GM12878 (cell line): ENCODE measurements at regions not wholly inside any gene's neighbourhood (a gene's known extent, or its start where the extent isn't known, plus 50 kb on each side); places are given as distances from the start of the nearest gene placed in this dataset.

Source experiments
- ATAC-seq: fragments of 200-7000 bp; cut with Tn5 transposase; 3 replicates; pipeline ENCODE4 v1.9.1; 2020; ENCODE audit warnings: mild to moderate bottlenecking, moderate library complexity
- BruUV-seq: library from RNA; stranded (reverse); fragments of 400-500 nt; replicated peaks from 2 replicates; lab custom pipeline; 2021; lab: Mats Ljungman, UMichigan
- CTCF ChIA-PET: fragments of 300-600 bp; sonication (Branson Sonifier 250); formaldehyde crosslinking; extraction: SDS; loops from one replicate; lab custom pipeline; 2021; ENCODE audit warnings: inconsistent platforms; lab: Yijun Ruan, JAX
- POLR2A ChIA-PET: fragments of 350-600 bp; formaldehyde crosslinking; extraction: SDS; loops from one replicate; lab custom pipeline; 2021; ENCODE audit warnings: inconsistent platforms; lab: Charles Lee
- RAD21 ChIA-PET: fragments of 300-600 bp; sonication (Branson Sonifier 250); formaldehyde crosslinking; loops from one replicate; lab custom pipeline; 2023; ENCODE audit warnings: antibody characterized with exemption; ENCODE audit not compliant: unreplicated experiment; lab: Charles Lee
- SMC1A ChIA-PET: fragments of 300-600 bp; sonication (Branson Sonifier 250); formaldehyde crosslinking; loops from one replicate; lab custom pipeline; 2023; ENCODE audit not compliant: unreplicated experiment, uncharacterized antibody; lab: Charles Lee
- DNase-seq: peaks from one replicate; pipeline ENCODE4 v3.0.0-alpha.2; 2011; ENCODE audit warnings: low read depth, low spot score
- FAIRE-seq: peaks from 3 replicates; lab custom pipeline; 2011; peaks lifted over from hg19 to GRCh38; lab: Jason Lieb, UNC
- H2AFZ ChIP-seq: 2 replicates; pipeline ENCODE4 v1.6.0; 2011; ENCODE audit warnings: low read depth, low read length, control low read depth; ENCODE audit not compliant: control insufficient read depth
- H3K27ac ChIP-seq: 2 replicates; pipeline ENCODE4 v1.5.1; 2011; ENCODE audit warnings: control low read depth; ENCODE audit not compliant: control insufficient read depth, insufficient read depth
- H3K27me3 ChIP-seq, 2 experiments: replicated peaks in 1 of 2; 2 replicates each; pipeline versions ENCODE4 v1.6.0 to v1.6.1; 2011; ENCODE audit warnings: low read length in 1 of 2; ENCODE audit not compliant: control insufficient read depth in 2 of 2, insufficient read depth in 2 of 2
- H3K36me3 ChIP-seq, 2 experiments: 2 replicates each; pipeline ENCODE4 v1.5.1; 2011; ENCODE audit warnings: low read length in 1 of 2; ENCODE audit not compliant: control insufficient read depth in 2 of 2, insufficient read depth in 2 of 2
- H3K4me1 ChIP-seq: 2 replicates; pipeline ENCODE4 v1.6.1; 2011; ENCODE audit warnings: mild to moderate bottlenecking, low read length, moderate library complexity, mixed read lengths; ENCODE audit not compliant: control insufficient read depth, insufficient read depth
- H3K4me2 ChIP-seq: 2 replicates; pipeline ENCODE4 v1.6.0; 2011; ENCODE audit warnings: control low read depth; ENCODE audit not compliant: control insufficient read depth, insufficient read depth
- H3K4me3 ChIP-seq: fragments of 200-600 bp; sonication (generic); 2 replicates; pipeline ENCODE4 v1.5.1; 2016
- H3K79me2 ChIP-seq: 2 replicates; pipeline ENCODE4 v1.6.0; 2011; ENCODE audit warnings: low read length; ENCODE audit not compliant: control insufficient read depth, insufficient read depth
- H3K9ac ChIP-seq: 2 replicates; pipeline ENCODE4 v1.8.0; 2011; ENCODE audit warnings: low read length, control low read depth, mixed read lengths; ENCODE audit not compliant: control insufficient read depth, insufficient read depth
- H3K9me3 ChIP-seq: replicated peaks from 3 replicates; pipeline ENCODE4 v1.5.1; 2011; ENCODE audit warnings: mild to moderate bottlenecking, low read length; ENCODE audit not compliant: control insufficient read depth, insufficient read depth
- H4K20me1 ChIP-seq: 2 replicates; pipeline ENCODE4 v1.6.0; 2011; ENCODE audit not compliant: control insufficient read depth, insufficient read depth
- DPF2 ChIP-seq: fragments of 450-650 bp; IDR thresholded peaks from 2 replicates; pipeline ENCODE4 v1.6.1; 2017; ENCODE audit warnings: mild to moderate bottlenecking
- EP300 ChIP-seq, 2 experiments: fragments of 150-350 bp in 1 of 2; IDR thresholded peaks; 2 replicates each; pipeline ENCODE4 v1.6.1; 2011 to 2012; ENCODE audit warnings: low read depth in 2 of 2, low read length in 2 of 2, borderline replicate concordance in 1 of 2, improper control_type of control experiment in 1 of 2, inconsistent platforms in 1 of 2; ENCODE audit not compliant: control insufficient read depth in 1 of 2
- HDGF ChIP-seq: fragments of 450-650 bp; IDR thresholded peaks from 2 replicates; pipeline ENCODE4 v1.6.1; 2016; ENCODE audit warnings: antibody characterized with exemption
- RCOR1 ChIP-seq: conservative IDR thresholded peaks from 2 replicates; pipeline ENCODE4 v1.6.1; 2012; ENCODE audit warnings: low read depth, low read length, improper control_type of control experiment
- TCF12 ChIP-seq: IDR thresholded peaks from 2 replicates; pipeline ENCODE4 v1.6.1; 2011; ENCODE audit warnings: low read depth, mild to moderate bottlenecking, low read length
- ZNF274 ChIP-seq: IDR thresholded peaks from one replicate; pipeline ENCODE4 v1.8.0; 2011; ENCODE audit not compliant: insufficient read length, insufficient read depth
- WGBS: methylation state at CpG from one replicate; pipeline ENCODE4 v1.1.6; 2016; ENCODE audit warnings: low lambda C conversion rate; ENCODE audit not compliant: insufficient replicate concordance, insufficient coverage; ENCODE audit errors: missing lambda C conversion rate; 5-methylcytosine and 5-hydroxymethylcytosine counted together
- in situ Hi-C: fragments of 300-500 bp; cut with MboI; formaldehyde crosslinking; loops from 9 replicates; pipeline ENCODE4 v1.14.3; 2018; ENCODE audit warnings: mixed read lengths
- intact Hi-C: fragments of 100-400 bp; cut with micrococcal nuclease; formaldehyde crosslinking; loops from one replicate; pipeline ENCODE4 v1.14.2; 2022; ENCODE audit not compliant: unreplicated experiment
- TF ChIP-seq, protein P1 (sequence below), 3 experiments: IDR thresholded peaks in 2 of 3; conservative IDR thresholded peaks in 1 of 3; 2 replicates each; pipeline ENCODE4 v1.5.1; 2011; ENCODE audit warnings: low read depth in 3 of 3, low read length in 3 of 3, mild to moderate bottlenecking in 3 of 3, control low read depth in 2 of 3, moderate library complexity in 2 of 3, inconsistent platforms in 1 of 3, mixed read lengths in 1 of 3; ENCODE audit not compliant: control insufficient read depth in 2 of 3, insufficient read depth in 1 of 3; ENCODE audit errors: extremely low read depth in 1 of 3
- TF ChIP-seq, protein P2 (sequence below): fragments of 450-650 bp; IDR thresholded peaks from 2 replicates; pipeline ENCODE4 v1.6.1; 2018; ENCODE audit warnings: mild to moderate bottlenecking, low read depth, moderate library complexity; ENCODE audit not compliant: partially characterized antibody
- TF ChIP-seq, protein P3 (sequence below): IDR thresholded peaks from 2 replicates; pipeline ENCODE4 v1.6.1; 2012; ENCODE audit warnings: improper control_type of control experiment, low read depth, low read length; ENCODE audit not compliant: insufficient replicate concordance
- TF ChIP-seq, protein P4 (sequence below): IDR thresholded peaks from 2 replicates; pipeline ENCODE4 v1.6.1; 2011; ENCODE audit warnings: low read depth, low read length, improper control_type of control experiment, borderline replicate concordance

DNA sequence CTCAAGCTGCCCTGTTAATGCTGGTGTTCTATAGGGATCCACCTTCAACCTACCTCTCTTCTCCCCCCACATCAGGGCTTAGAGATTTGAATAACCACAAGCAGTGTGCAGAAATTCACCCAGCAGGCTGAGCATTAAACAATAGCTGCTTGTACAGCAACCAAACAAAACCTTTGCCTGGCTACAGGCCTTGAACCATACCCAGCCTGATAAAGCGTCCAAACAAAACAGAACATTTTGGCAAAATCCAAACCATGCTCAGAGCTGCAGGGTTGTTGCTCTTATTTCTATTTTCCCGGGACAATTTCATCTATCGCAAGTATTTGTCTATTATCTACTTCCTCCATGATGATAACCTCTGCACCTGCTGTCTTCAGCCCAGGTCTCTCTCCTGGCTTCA is 142.3 kb downstream of the UNC5CL start (continued):
- TF ChIP-seq, protein P1, sequence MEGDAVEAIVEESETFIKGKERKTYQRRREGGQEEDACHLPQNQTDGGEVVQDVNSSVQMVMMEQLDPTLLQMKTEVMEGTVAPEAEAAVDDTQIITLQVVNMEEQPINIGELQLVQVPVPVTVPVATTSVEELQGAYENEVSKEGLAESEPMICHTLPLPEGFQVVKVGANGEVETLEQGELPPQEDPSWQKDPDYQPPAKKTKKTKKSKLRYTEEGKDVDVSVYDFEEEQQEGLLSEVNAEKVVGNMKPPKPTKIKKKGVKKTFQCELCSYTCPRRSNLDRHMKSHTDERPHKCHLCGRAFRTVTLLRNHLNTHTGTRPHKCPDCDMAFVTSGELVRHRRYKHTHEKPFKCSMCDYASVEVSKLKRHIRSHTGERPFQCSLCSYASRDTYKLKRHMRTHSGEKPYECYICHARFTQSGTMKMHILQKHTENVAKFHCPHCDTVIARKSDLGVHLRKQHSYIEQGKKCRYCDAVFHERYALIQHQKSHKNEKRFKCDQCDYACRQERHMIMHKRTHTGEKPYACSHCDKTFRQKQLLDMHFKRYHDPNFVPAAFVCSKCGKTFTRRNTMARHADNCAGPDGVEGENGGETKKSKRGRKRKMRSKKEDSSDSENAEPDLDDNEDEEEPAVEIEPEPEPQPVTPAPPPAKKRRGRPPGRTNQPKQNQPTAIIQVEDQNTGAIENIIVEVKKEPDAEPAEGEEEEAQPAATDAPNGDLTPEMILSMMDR (IDR thresholded peaks at IDR 0.05 in 2 of 3, conservative IDR thresholded peaks at IDR 0.05 in 1 of 3; ENCODE audit: control insufficient read depth in 2 of 3, extremely low read depth in 1 of 3, insufficient read depth in 1 of 3, low read depth in 3 of 3, low read length in 3 of 3), result no peak
- TF ChIP-seq, protein P2, sequence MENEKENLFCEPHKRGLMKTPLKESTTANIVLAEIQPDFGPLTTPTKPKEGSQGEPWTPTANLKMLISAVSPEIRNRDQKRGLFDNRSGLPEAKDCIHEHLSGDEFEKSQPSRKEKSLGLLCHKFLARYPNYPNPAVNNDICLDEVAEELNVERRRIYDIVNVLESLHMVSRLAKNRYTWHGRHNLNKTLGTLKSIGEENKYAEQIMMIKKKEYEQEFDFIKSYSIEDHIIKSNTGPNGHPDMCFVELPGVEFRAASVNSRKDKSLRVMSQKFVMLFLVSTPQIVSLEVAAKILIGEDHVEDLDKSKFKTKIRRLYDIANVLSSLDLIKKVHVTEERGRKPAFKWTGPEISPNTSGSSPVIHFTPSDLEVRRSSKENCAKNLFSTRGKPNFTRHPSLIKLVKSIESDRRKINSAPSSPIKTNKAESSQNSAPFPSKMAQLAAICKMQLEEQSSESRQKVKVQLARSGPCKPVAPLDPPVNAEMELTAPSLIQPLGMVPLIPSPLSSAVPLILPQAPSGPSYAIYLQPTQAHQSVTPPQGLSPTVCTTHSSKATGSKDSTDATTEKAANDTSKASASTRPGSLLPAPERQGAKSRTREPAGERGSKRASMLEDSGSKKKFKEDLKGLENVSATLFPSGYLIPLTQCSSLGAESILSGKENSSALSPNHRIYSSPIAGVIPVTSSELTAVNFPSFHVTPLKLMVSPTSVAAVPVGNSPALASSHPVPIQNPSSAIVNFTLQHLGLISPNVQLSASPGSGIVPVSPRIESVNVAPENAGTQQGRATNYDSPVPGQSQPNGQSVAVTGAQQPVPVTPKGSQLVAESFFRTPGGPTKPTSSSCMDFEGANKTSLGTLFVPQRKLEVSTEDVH, result no peak
- TF ChIP-seq TCF12, result no peak

DNA sequence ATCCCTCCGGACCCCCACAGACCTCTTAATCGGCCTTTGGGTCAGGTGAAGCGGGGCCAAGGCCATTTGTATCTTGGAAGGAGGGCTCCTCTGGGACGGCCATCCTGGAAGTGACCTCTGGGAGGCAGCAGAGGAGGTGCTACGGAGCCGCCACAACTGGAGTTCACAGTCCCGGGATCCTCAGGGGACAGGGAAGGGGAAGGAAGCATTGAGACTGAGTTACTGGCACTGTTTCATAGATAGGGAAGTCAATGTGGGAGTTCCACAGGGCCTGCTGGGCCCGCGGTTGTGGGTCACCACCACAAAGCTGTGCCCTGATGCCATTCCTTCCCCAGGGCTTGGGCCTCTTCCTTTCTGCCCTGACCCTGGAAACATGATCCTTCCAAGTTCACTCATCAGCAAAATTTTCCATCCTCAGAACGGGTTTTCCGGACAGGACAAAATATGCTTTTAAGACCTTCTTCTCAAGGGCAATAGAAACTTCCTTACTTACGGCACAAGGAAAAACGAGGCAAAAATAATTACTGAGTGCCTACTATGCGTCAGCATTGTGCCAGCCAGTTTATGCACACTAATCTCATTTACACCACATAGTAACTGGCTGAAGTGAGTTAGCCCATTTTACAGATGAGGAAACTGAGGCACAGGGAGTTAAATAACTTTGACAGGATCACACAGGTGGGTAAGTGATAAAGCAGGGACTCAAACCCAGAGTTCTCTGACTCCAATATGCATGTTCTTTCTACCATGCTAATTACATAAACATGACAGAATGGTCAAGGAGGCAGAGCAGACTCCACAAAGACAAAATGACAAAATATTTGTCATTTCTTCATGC is 143.8 kb downstream of the UNC5CL start:
- POLR2A ChIA-PET, result no interaction called here
- SMC1A ChIA-PET, result no interaction called here
- no TSS peak for BruUV-seq
- Histone ChIP-seq H3K27me3 (peaks cover 2% of the 10 kb centered on the region in 2 experiments; a peak in 3 of 4 replicates), H3K4me1 (no peaks in the 10 kb centered on the region), H3K36me3 (no peaks in the 10 kb centered on the region), H3K9me3 (no peaks in the 10 kb centered on the region), H4K20me1 (no peaks in the 10 kb centered on the region; the same call in 1 of the 2 replicates), H2AFZ (no peak overlapping the region), H3K9ac (no peak overlapping the region), H3K4me2 (no peak overlapping the region), H3K4me3 (no peak overlapping the region), H3K79me2 (no peaks in the 10 kb centered on the region), H3K27ac (no peak overlapping the region)
- DNase-seq (no peak), ATAC-seq (no peak), FAIRE-seq (no peak)
- 20% methylated on average over 14 of the region's 14 CpGs for WGBS
- intact Hi-C loops (no loop called here), in situ Hi-C loops (no loop called here)
- RAD21 ChIA-PET, result interaction anchor here (1.5 kb wide), 1 partner anchor 17 kb away, joined by 5 read pairs; no protein-coding TSS in a partner anchor
- CTCF ChIA-PET, result no interaction called here
- TF ChIP-seq RCOR1, result no peak
- TF ChIP-seq, protein P3, sequence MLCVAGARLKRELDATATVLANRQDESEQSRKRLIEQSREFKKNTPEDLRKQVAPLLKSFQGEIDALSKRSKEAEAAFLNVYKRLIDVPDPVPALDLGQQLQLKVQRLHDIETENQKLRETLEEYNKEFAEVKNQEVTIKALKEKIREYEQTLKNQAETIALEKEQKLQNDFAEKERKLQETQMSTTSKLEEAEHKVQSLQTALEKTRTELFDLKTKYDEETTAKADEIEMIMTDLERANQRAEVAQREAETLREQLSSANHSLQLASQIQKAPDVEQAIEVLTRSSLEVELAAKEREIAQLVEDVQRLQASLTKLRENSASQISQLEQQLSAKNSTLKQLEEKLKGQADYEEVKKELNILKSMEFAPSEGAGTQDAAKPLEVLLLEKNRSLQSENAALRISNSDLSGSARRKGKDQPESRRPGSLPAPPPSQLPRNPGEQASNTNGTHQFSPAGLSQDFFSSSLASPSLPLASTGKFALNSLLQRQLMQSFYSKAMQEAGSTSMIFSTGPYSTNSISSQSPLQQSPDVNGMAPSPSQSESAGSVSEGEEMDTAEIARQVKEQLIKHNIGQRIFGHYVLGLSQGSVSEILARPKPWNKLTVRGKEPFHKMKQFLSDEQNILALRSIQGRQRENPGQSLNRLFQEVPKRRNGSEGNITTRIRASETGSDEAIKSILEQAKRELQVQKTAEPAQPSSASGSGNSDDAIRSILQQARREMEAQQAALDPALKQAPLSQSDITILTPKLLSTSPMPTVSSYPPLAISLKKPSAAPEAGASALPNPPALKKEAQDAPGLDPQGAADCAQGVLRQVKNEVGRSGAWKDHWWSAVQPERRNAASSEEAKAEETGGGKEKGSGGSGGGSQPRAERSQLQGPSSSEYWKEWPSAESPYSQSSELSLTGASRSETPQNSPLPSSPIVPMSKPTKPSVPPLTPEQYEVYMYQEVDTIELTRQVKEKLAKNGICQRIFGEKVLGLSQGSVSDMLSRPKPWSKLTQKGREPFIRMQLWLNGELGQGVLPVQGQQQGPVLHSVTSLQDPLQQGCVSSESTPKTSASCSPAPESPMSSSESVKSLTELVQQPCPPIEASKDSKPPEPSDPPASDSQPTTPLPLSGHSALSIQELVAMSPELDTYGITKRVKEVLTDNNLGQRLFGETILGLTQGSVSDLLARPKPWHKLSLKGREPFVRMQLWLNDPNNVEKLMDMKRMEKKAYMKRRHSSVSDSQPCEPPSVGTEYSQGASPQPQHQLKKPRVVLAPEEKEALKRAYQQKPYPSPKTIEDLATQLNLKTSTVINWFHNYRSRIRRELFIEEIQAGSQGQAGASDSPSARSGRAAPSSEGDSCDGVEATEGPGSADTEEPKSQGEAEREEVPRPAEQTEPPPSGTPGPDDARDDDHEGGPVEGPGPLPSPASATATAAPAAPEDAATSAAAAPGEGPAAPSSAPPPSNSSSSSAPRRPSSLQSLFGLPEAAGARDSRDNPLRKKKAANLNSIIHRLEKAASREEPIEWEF, result no peak
- TF ChIP-seq ZNF274, result no peak
- TF ChIP-seq HDGF, result no peak
- no peak for TF ChIP-seq DPF2
- TF ChIP-seq, protein P4, sequence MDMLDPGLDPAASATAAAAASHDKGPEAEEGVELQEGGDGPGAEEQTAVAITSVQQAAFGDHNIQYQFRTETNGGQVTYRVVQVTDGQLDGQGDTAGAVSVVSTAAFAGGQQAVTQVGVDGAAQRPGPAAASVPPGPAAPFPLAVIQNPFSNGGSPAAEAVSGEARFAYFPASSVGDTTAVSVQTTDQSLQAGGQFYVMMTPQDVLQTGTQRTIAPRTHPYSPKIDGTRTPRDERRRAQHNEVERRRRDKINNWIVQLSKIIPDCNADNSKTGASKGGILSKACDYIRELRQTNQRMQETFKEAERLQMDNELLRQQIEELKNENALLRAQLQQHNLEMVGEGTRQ, result no peak
- TF ChIP-seq EP300 (IDR thresholded peaks at IDR 0.05; ENCODE audit: borderline replicate concordance in 1 of 2, control insufficient read depth in 1 of 2, low read depth in 2 of 2, low read length in 2 of 2), result no peak
